ENCODE measurements at regions not wholly inside any gene's neighbourhood (a gene's known extent, or its start where the extent isn't known, plus 50 kb on each side); places are given as distances from the start of the nearest gene placed in this dataset.

- WGBS (ENCODE audit: insufficient coverage), result 25% methylated on average over 1 of the region's 2 CpGs
- ChIA-PET CTCF (no interaction called here), POLR2A (no interaction called here)
- Mint-ChIP-seq H3K27me3 (no peaks in the 10 kb centered on the region), H3K4me1 (no peaks in the 10 kb centered on the region), H3K27ac (no peak overlapping the region), H3K9me3 (ENCODE audit: insufficient read depth) (no peaks in the 10 kb centered on the region), H3K4me3 (no peak overlapping the region)
- Histone ChIP-seq H3K27me3 (replicated peaks in 1 of 4; ENCODE audit: control extremely low read depth in 1 of 4, control insufficient read depth in 3 of 4, insufficient read depth in 4 of 4, low read length in 3 of 4) (no peaks in the 10 kb centered on the region), H3K36me3 (replicated peaks in 1 of 2; ENCODE audit: control extremely low read depth in 1 of 2, control insufficient read depth in 1 of 2, extremely low read depth in 1 of 2, insufficient read depth in 2 of 2, low read length in 1 of 2) (no peaks in the 10 kb centered on the region), H2AFZ (ENCODE audit: insufficient read depth, low read depth, low read length, poor library complexity, severe bottlenecking) (no peak overlapping the region), H3K9ac (ENCODE audit: low read length) (no peak overlapping the region), H3K27ac (ENCODE audit: low read length in 2 of 2) (no peak overlapping the region), H3K4me2 (replicated peaks; ENCODE audit: low read depth, low read length, poor library complexity, severe bottlenecking) (no peak overlapping the region), H3K4me3 (ENCODE audit: control extremely low read depth in 1 of 5, extremely low read depth in 1 of 5, insufficient read depth in 1 of 5, low read depth in 2 of 5, low read length in 4 of 5) (no peak overlapping the region), H3K4me1 (ENCODE audit: control insufficient read depth in 2 of 2, insufficient read depth in 2 of 2, low read length in 2 of 2) (no peaks in the 10 kb centered on the region), H3K79me2 (ENCODE audit: control insufficient read depth, insufficient read depth, low read length) (no peaks in the 10 kb centered on the region), H3K9me3 (ENCODE audit: control extremely low read depth in 1 of 3, control insufficient read depth in 2 of 3, insufficient read depth in 1 of 3, low read length in 2 of 3) (no peaks in the 10 kb centered on the region), H4K20me1 (ENCODE audit: control insufficient read depth, insufficient read depth, low read length, poor library complexity, severe bottlenecking) (no peaks in the 10 kb centered on the region)
- DNase-seq, result no peak
- no peak for ATAC-seq (ENCODE audit: low read depth)
- TF ChIP-seq CTCF (IDR thresholded peaks at IDR 0.05), result no peak
- no peak for TF ChIP-seq EZH2 (IDR thresholded peaks at IDR 0.05; ENCODE audit: borderline replicate concordance, insufficient read depth, low read depth, low read length, poor library complexity, severe bottlenecking)
- intact Hi-C loops (cut with micrococcal nuclease), result no loop called here
Measured at GRCh38 chr7:79789584-79790345, 336.3 kb upstream of the MAGI2 start.

GRCh38 chr7:79787623-79788022, 334.2 kb upstream of the MAGI2 start:
- Histone ChIP-seq H3K36me3 (replicated peaks in 1 of 2; ENCODE audit: control extremely low read depth in 1 of 2, control insufficient read depth in 1 of 2, extremely low read depth in 1 of 2, insufficient read depth in 2 of 2, low read length in 1 of 2) (no peaks in the 10 kb centered on the region), H3K4me2 (replicated peaks; ENCODE audit: low read depth, low read length, poor library complexity, severe bottlenecking) (no peak overlapping the region), H4K20me1 (ENCODE audit: control insufficient read depth, insufficient read depth, low read length, poor library complexity, severe bottlenecking) (no peaks in the 10 kb centered on the region), H3K9me3 (ENCODE audit: control extremely low read depth in 1 of 3, control insufficient read depth in 2 of 3, insufficient read depth in 1 of 3, low read length in 2 of 3) (no peaks in the 10 kb centered on the region), H3K9ac (ENCODE audit: low read length) (no peak overlapping the region), H3K4me3 (ENCODE audit: control extremely low read depth in 1 of 5, extremely low read depth in 1 of 5, insufficient read depth in 1 of 5, low read depth in 2 of 5, low read length in 4 of 5) (no peak overlapping the region), H2AFZ (ENCODE audit: insufficient read depth, low read depth, low read length, poor library complexity, severe bottlenecking) (no peak overlapping the region), H3K79me2 (ENCODE audit: control insufficient read depth, insufficient read depth, low read length) (no peaks in the 10 kb centered on the region), H3K27me3 (replicated peaks in 1 of 4; ENCODE audit: control extremely low read depth in 1 of 4, control insufficient read depth in 3 of 4, insufficient read depth in 4 of 4, low read length in 3 of 4) (no peaks in the 10 kb centered on the region), H3K4me1 (ENCODE audit: control insufficient read depth in 2 of 2, insufficient read depth in 2 of 2, low read length in 2 of 2) (no peaks in the 10 kb centered on the region), H3K27ac (ENCODE audit: low read length in 2 of 2) (no peak overlapping the region)
- POLR2A ChIA-PET, result no interaction called here
- CTCF ChIA-PET, result no interaction called here
- Mint-ChIP-seq H3K9me3 (ENCODE audit: insufficient read depth) (peaks cover 5% of the 10 kb centered on the region), H3K27me3 (no peaks in the 10 kb centered on the region), H3K27ac (no peak overlapping the region), H3K4me3 (no peak overlapping the region), H3K4me1 (no peaks in the 10 kb centered on the region)
- no peak for TF ChIP-seq EZH2 (IDR thresholded peaks at IDR 0.05; ENCODE audit: borderline replicate concordance, insufficient read depth, low read depth, low read length, poor library complexity, severe bottlenecking)
- no peak for TF ChIP-seq CTCF (IDR thresholded peaks at IDR 0.05)
- intact Hi-C loops (cut with micrococcal nuclease), result no loop called here
- DNase-seq (no peak), ATAC-seq (ENCODE audit: low read depth) (no peak)
- WGBS (ENCODE audit: insufficient coverage), result no CpG with 5 or more reads among the region's 3 CpGs

Data from B cell (primary cell).